CD8-positive, alpha-beta memory T cell (primary cell): ENCODE measurements at regions not wholly inside any gene's neighbourhood (a gene's known extent, or its start where the extent isn't known, plus 50 kb on each side); places are given as distances from the start of the nearest gene placed in this dataset.
"Not testable (repeated sequence)": the region's sequence is repeated elsewhere in the genome, so short reads cannot be mapped to it uniquely, and the experiment has no call there.

ENCODE experiments used
- CTCF ChIA-PET: fragments of 350-600 bp; sonication (Branson Sonifier 250); formaldehyde crosslinking; loops from one replicate; lab custom pipeline; 2021; ENCODE audit warnings: antibody characterized with exemption; lab: Charles Lee
- POLR2A ChIA-PET: fragments of 350-600 bp; sonication (Branson Sonifier 250); formaldehyde crosslinking; loops from one replicate; lab custom pipeline; 2021; ENCODE audit warnings: antibody characterized with exemption; lab: Charles Lee
- DNase-seq, 5 donors: peaks; one replicate each; pipeline versions ENCODE4 v3.0.0 to v3.0.0-alpha.2; 2020 to 2022; ENCODE audit warnings: mixed read lengths in 1 of 5
- H3K27ac ChIP-seq: one replicate; pipeline ENCODE4 v1.7.0; 2013; ENCODE audit warnings: low read depth, mild to moderate bottlenecking, low read length, moderate library complexity
- H3K27me3 ChIP-seq: 2 replicates; pipeline ENCODE4 v1.7.0; 2013; ENCODE audit warnings: low read length, mild to moderate bottlenecking; ENCODE audit not compliant: insufficient read depth, poor library complexity, severe bottlenecking
- H3K36me3 ChIP-seq: 2 replicates; pipeline ENCODE4 v1.7.0; 2013; ENCODE audit warnings: mild to moderate bottlenecking, low read length, moderate library complexity; ENCODE audit not compliant: insufficient read depth
- H3K4me1 ChIP-seq: 2 replicates; pipeline ENCODE4 v1.7.0; 2013; ENCODE audit warnings: mild to moderate bottlenecking, low read length, moderate library complexity; ENCODE audit not compliant: insufficient read depth
- H3K4me3 ChIP-seq: 2 replicates; pipeline ENCODE4 v1.7.0; 2013; ENCODE audit warnings: mild to moderate bottlenecking, low read length
- H3K9me3 ChIP-seq: 2 replicates; pipeline ENCODE4 v1.7.0; 2013; ENCODE audit warnings: mild to moderate bottlenecking, low read length
- H3K27ac Mint-ChIP-seq, 8 donors: one replicate each; pipeline ENCODE4 v1.8.0; 2020 to 2021; ENCODE audit warnings: mixed read lengths in 8 of 8, mild to moderate bottlenecking in 6 of 8, inconsistent platforms in 3 of 8, moderate library complexity in 3 of 8
- H3K27me3 Mint-ChIP-seq, 2 donors: one replicate each; pipeline ENCODE4 v1.8.0; 2020 to 2021; ENCODE audit warnings: mixed read lengths in 2 of 2, mild to moderate bottlenecking in 1 of 2, moderate library complexity in 1 of 2
- H3K36me3 Mint-ChIP-seq, 3 donors: one replicate each; pipeline ENCODE4 v1.8.0; 2020 to 2021; ENCODE audit warnings: mixed read lengths in 3 of 3, inconsistent platforms in 1 of 3, mild to moderate bottlenecking in 1 of 3
- H3K4me1 Mint-ChIP-seq, 3 donors: one replicate each; pipeline ENCODE4 v1.8.0; 2020 to 2021; ENCODE audit warnings: mixed read lengths in 3 of 3, inconsistent platforms in 1 of 3, mild to moderate bottlenecking in 1 of 3
- H3K4me3 Mint-ChIP-seq, 7 donors: one replicate each; pipeline ENCODE4 v1.8.0; 2020 to 2021; ENCODE audit warnings: mixed read lengths in 7 of 7, mild to moderate bottlenecking in 6 of 7, moderate library complexity in 4 of 7, inconsistent platforms in 2 of 7
- H3K9me3 Mint-ChIP-seq, 5 donors: one replicate each; pipeline ENCODE4 v1.8.0; 2020 to 2022; ENCODE audit warnings: mixed read lengths in 5 of 5, mild to moderate bottlenecking in 3 of 5, moderate library complexity in 2 of 5, inconsistent platforms in 1 of 5

- H3K4me1 Mint-ChIP-seq: peaks cover 4 to 10% (median 7%) of the 10 kb centered on the region in 3 donors
- H3K4me3 Mint-ChIP-seq, CTCF ChIA-PET, H3K9me3 ChIP-seq, H3K36me3 ChIP-seq, H3K27me3 ChIP-seq, H3K36me3 Mint-ChIP-seq, H3K27ac ChIP-seq, H3K4me1 ChIP-seq, H3K4me3 ChIP-seq, DNase-seq, POLR2A ChIA-PET, H3K27ac Mint-ChIP-seq, H3K9me3 Mint-ChIP-seq: not testable (repeated sequence)
- peaks cover 20 to 38% of the 10 kb centered on the region in 2 donors for H3K27me3 Mint-ChIP-seq
Observed at GRCh38 chr10:30159614-30160013, 100.2 kb upstream of the JCAD start.

- CTCF ChIA-PET: no interaction called here
- Histone ChIP-seq H3K27ac (no peak overlapping the region), H3K27me3 (no peaks in the 10 kb centered on the region), H3K4me3 (no peak overlapping the region), H3K4me1 (no peaks in the 10 kb centered on the region), H3K9me3 (no peaks in the 10 kb centered on the region), H3K36me3 (no peaks in the 10 kb centered on the region)
- Mint-ChIP-seq H3K27me3 (peaks cover 24 to 47% of the 10 kb centered on the region in 2 donors), H3K36me3 (peaks cover 0 to 5% (median 0%) of the 10 kb centered on the region in 3 donors), H3K27ac (no peak overlapping the region), H3K9me3 (peaks cover 0 to 3% (median 0%) of the 10 kb centered on the region in 5 donors), H3K4me1 (peaks cover 0 to 3% (median 2%) of the 10 kb centered on the region in 3 donors), H3K4me3 (no peak overlapping the region)
- no peak for DNase-seq
- POLR2A ChIA-PET: no interaction called here
Observed at GRCh38 chr10:30158325-30158960, 99.1 kb upstream of the JCAD start.

GRCh38 chr10:30155401-30155800 is 96.0 kb upstream of the JCAD start:
- H3K9me3 Mint-ChIP-seq: peaks cover 0 to 3% (median 0%) of the 10 kb centered on the region in 5 donors
- CTCF ChIA-PET: no interaction called here
- DNase-seq: no peak

GRCh38 chr10:30154561-30154960 is 95.2 kb upstream of the JCAD start:
- no peaks in the 10 kb centered on the region for H3K27me3 ChIP-seq
- Mint-ChIP-seq H3K9me3 (peaks cover 0 to 3% (median 0%) of the 10 kb centered on the region in 5 donors), H3K4me1 (no peaks in the 10 kb centered on the region), H3K4me3 (no peak overlapping the region), H3K27ac (no peak overlapping the region), H3K36me3 (peaks cover 0 to 5% (median 0%) of the 10 kb centered on the region in 3 donors), H3K27me3 (peaks cover 47 to 56% of the 10 kb centered on the region in 2 donors)
- no peaks in the 10 kb centered on the region for H3K9me3 ChIP-seq
- DNase-seq: no peak
- no peak overlapping the region for H3K4me3 ChIP-seq
- H3K4me1 ChIP-seq: no peaks in the 10 kb centered on the region
- H3K36me3 ChIP-seq: no peaks in the 10 kb centered on the region
- H3K27ac ChIP-seq: no peak overlapping the region
- ChIA-PET CTCF (no interaction called here), POLR2A (no interaction called here)

More at GRCh38 chr10:30155401-30155800, 96.0 kb upstream of the JCAD start:
- no peak overlapping the region for H3K27ac ChIP-seq
- POLR2A ChIA-PET: no interaction called here
- no peak overlapping the region for H3K4me3 ChIP-seq
- no peaks in the 10 kb centered on the region for H3K4me1 ChIP-seq
- H3K9me3 ChIP-seq: no peaks in the 10 kb centered on the region
- no peaks in the 10 kb centered on the region for H3K27me3 ChIP-seq
- H3K27me3 Mint-ChIP-seq: peaks cover 47 to 53% of the 10 kb centered on the region in 2 donors
- H3K4me1 Mint-ChIP-seq: no peaks in the 10 kb centered on the region
- no peak overlapping the region for H3K4me3 Mint-ChIP-seq
- peaks cover 0 to 5% (median 0%) of the 10 kb centered on the region in 3 donors for H3K36me3 Mint-ChIP-seq
- H3K36me3 ChIP-seq: no peaks in the 10 kb centered on the region
- H3K27ac Mint-ChIP-seq: no peak overlapping the region

GRCh38 chr10:30154126-30154525 is 94.7 kb upstream of the JCAD start:
- no peaks in the 10 kb centered on the region for H3K4me1 Mint-ChIP-seq
- CTCF ChIA-PET: no interaction called here
- peaks cover 0 to under 1% (median 0%) of the 10 kb centered on the region in 5 donors for H3K9me3 Mint-ChIP-seq
- no peak overlapping the region for H3K4me3 Mint-ChIP-seq
- Histone ChIP-seq H3K9me3 (no peaks in the 10 kb centered on the region), H3K27me3 (no peaks in the 10 kb centered on the region), H3K36me3 (no peaks in the 10 kb centered on the region), H3K4me1 (no peaks in the 10 kb centered on the region), H3K27ac (no peak overlapping the region), H3K4me3 (no peak overlapping the region)
- H3K27me3 Mint-ChIP-seq: peaks cover 45 to 57% of the 10 kb centered on the region in 2 donors
- no peak overlapping the region for H3K27ac Mint-ChIP-seq
- no peak for DNase-seq
- POLR2A ChIA-PET: no interaction called here
- H3K36me3 Mint-ChIP-seq: peaks cover 0 to 5% (median 0%) of the 10 kb centered on the region in 3 donors

GRCh38 chr10:30151581-30152389 is 92.4 kb upstream of the JCAD start:
- H3K9me3 Mint-ChIP-seq: no peaks in the 10 kb centered on the region
- CTCF ChIA-PET: no interaction called here
- H3K36me3 Mint-ChIP-seq: peaks cover 0 to 5% (median 0%) of the 10 kb centered on the region in 3 donors

GRCh38 chr10:30141423-30141822 is 82.0 kb upstream of the JCAD start:
- Histone ChIP-seq H3K27me3 (no peaks in the 10 kb centered on the region), H3K27ac (no peak overlapping the region), H3K4me3 (no peak overlapping the region), H3K4me1 (no peaks in the 10 kb centered on the region), H3K9me3 (no peaks in the 10 kb centered on the region), H3K36me3 (no peaks in the 10 kb centered on the region)
- CTCF ChIA-PET: no interaction called here
- Mint-ChIP-seq H3K27ac (no peak overlapping the region), H3K36me3 (peaks cover 0 to 2% (median 0%) of the 10 kb centered on the region in 3 donors), H3K4me1 (no peaks in the 10 kb centered on the region), H3K4me3 (no peak overlapping the region), H3K27me3 (peaks cover 2 to 11% of the 10 kb centered on the region in 2 donors), H3K9me3 (peaks cover 0 to 5% (median 3%) of the 10 kb centered on the region in 5 donors)
- POLR2A ChIA-PET: no interaction called here
- no peak for DNase-seq

More at GRCh38 chr10:30151581-30152389, 92.4 kb upstream of the JCAD start:
- Histone ChIP-seq H3K36me3 (no peaks in the 10 kb centered on the region), H3K9me3 (no peaks in the 10 kb centered on the region), H3K27me3 (no peaks in the 10 kb centered on the region), H3K4me1 (no peaks in the 10 kb centered on the region), H3K27ac (no peak overlapping the region), H3K4me3 (no peak overlapping the region)
- peaks cover 46 to 54% of the 10 kb centered on the region in 2 donors for H3K27me3 Mint-ChIP-seq
- POLR2A ChIA-PET: no interaction called here
- no peak for DNase-seq
- no peak overlapping the region for H3K27ac Mint-ChIP-seq
- no peaks in the 10 kb centered on the region for H3K4me1 Mint-ChIP-seq
- no peak overlapping the region for H3K4me3 Mint-ChIP-seq
